ENCODE measurements at regions not wholly inside any gene's neighbourhood (a gene's known extent, or its start where the extent isn't known, plus 50 kb on each side); places are given as distances from the start of the nearest gene placed in this dataset.

GRCh38 chr12:58711974-58712373 lies 208.3 kb downstream of the LRIG3 start:
- H2BK120ac ChIP-seq (ENCODE audit: low read depth, low read length) = peak overlapping the region; percentile 9; the same call in 1 of the 2 replicates
- peak overlapping the region; percentile 34 for H3K4me2 ChIP-seq (ENCODE audit: low read depth, low read length)
- no peaks in the 10 kb centered on the region; the same call in 1 of the 2 replicates for H3K9me3 ChIP-seq (ENCODE audit: control insufficient read depth, insufficient read depth, low read length)
- intact Hi-C loops (cut with micrococcal nuclease) = no loop called here
- peaks cover 4% of the 10 kb centered on the region; the same call in 1 of the 2 replicates for H3K4me1 ChIP-seq (ENCODE audit: control insufficient read depth, insufficient read depth, low read length)
- no CpG with 5 or more reads among the region's 4 CpGs for WGBS, 2 experiments (ENCODE audit: extremely low coverage in 2 of 2, insufficient read length in 1 of 2)
- no peak overlapping the region for H4K91ac ChIP-seq (ENCODE audit: insufficient read depth, low read depth, low read length)
- no peak overlapping the region; the same call in 2 of the 3 replicates for H2BK15ac ChIP-seq (ENCODE audit: low read depth, low read length)
- peak overlapping the region; percentile 32 for H2BK5ac ChIP-seq (ENCODE audit: low read depth, low read length, poor library complexity, severe bottlenecking)
- ATAC-seq (ENCODE audit: low read depth) (peak; percentile 74), DNase-seq (peak; percentile 80)
- dilution Hi-C loops (cut with HindIII; ENCODE audit: low sequenced_read_pairs, unreplicated experiment) = no loop called here
- no peak overlapping the region for H2AK5ac ChIP-seq (ENCODE audit: low read depth, low read length)
- 0 out of 4 replicates have a peak overlapping the region, but pooled peaks of 1 of the 2 experiments have one; percentile 2 for H4K8ac ChIP-seq (ENCODE audit: low read depth in 2 of 2, low read length in 2 of 2)
- in situ Hi-C loops (cut with MboI; ENCODE audit: low sequenced_read_pairs) = no loop called here
- no peak overlapping the region for H3K9ac ChIP-seq (ENCODE audit: low read depth, low read length)
- H2AK9ac ChIP-seq (replicated peaks; ENCODE audit: low read depth, low read length, poor library complexity) = no peak overlapping the region
- no peak overlapping the region for H3K14ac ChIP-seq (replicated peaks; ENCODE audit: low read depth, low read length)
- no peak overlapping the region for H3K23ac ChIP-seq (ENCODE audit: low read depth, low read length)
- H3K4ac ChIP-seq (ENCODE audit: low read depth, low read length) = no peak overlapping the region
- no peaks in the 10 kb centered on the region for H3K36me3 ChIP-seq (ENCODE audit: control insufficient read depth, insufficient read depth, low read length)
- H4K20me1 ChIP-seq (ENCODE audit: insufficient read depth, low read length) = no peaks in the 10 kb centered on the region
- no peak overlapping the region for H3K56ac ChIP-seq (ENCODE audit: extremely low read depth, insufficient read depth, low read length)
- no peak overlapping the region for H3K4me3 ChIP-seq (ENCODE audit: insufficient read depth, low read depth, low read length)
- no peaks in the 10 kb centered on the region for H3K9me1 ChIP-seq (ENCODE audit: insufficient read depth, low read length)
- CTCF ChIA-PET = no interaction called here
- no peaks in the 10 kb centered on the region for H3K27me3 ChIP-seq (ENCODE audit: control insufficient read depth, insufficient read depth, low read length)
- POLR2A ChIA-PET (ENCODE audit: unreplicated experiment) = no interaction called here
- no peaks in the 10 kb centered on the region for H3K79me1 ChIP-seq (ENCODE audit: low read depth in 1 of 2, low read length in 2 of 2)
- H3K18ac ChIP-seq (ENCODE audit: low read depth, low read length) = no peak overlapping the region
- no TSS peak for BruUV-seq (replicated peaks)
- H4K5ac ChIP-seq (ENCODE audit: low read depth, low read length) = no peak overlapping the region
- H2BK20ac ChIP-seq (ENCODE audit: low read depth, low read length) = no peak overlapping the region
- H2AFZ ChIP-seq (replicated peaks; ENCODE audit: low read length, poor library complexity) = no peak overlapping the region
- TF ChIP-seq CHD1 (IDR thresholded peaks at IDR 0.05; ENCODE audit: low read depth, low read length) = no peak
- H3K27ac ChIP-seq (ENCODE audit: insufficient read depth, low read length) = no peak overlapping the region
